Renal pelvis (tissue), 1 donor: ENCODE measurements at regions not wholly inside any gene's neighbourhood (a gene's known extent, or its start where the extent isn't known, plus 50 kb on each side); places are given as distances from the start of the nearest gene placed in this dataset.
"Not testable (repeated sequence)": the region's sequence is repeated elsewhere in the genome, so short reads cannot be mapped to it uniquely, and the experiment has no call there.

Experiments used
- DNase-seq: peaks from one replicate; pipeline ENCODE4 v3.0.0-alpha.2; 2013

DNA sequence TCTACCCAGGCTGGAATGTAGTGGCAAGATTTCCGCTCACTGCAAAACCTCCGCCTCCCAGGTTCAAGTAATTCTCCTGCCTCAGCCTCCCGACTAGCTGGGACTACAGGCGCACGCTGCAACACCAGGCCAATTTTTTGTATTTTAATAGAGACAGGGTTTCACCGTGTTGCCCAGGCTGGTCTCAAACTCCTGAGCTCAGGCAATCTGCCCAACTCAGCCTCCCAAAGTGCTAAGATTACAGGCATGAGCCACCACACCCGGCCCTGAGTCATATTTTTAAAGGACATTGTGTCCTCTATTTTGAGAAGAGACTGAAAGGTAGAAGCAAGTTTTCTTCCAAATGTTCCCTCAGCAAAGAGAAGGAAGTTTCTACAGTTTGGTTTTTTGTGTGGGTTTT lies 227.1 kb downstream of the KCTD12 start:
- not testable (repeated sequence) for DNase-seq

DNA sequence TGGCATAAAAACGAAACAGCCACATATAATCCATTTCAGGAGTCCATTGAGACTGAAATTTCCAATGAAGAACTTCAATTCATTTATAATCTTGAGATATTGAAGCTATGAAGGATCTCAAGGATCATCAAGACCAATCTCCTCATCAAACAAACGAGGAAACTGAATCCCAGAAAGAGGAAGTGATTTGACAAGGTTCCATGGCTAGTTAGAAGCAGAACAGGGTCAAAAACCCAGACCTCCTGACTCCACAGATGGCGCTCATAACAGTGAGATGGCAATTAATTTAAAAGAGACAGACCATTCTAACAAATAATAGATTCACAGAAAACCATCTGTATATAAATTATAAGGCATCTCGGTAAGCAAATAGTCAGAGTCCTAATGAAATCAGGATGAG lies 229.7 kb downstream of the KCTD12 start:
- no peak for DNase-seq

DNA sequence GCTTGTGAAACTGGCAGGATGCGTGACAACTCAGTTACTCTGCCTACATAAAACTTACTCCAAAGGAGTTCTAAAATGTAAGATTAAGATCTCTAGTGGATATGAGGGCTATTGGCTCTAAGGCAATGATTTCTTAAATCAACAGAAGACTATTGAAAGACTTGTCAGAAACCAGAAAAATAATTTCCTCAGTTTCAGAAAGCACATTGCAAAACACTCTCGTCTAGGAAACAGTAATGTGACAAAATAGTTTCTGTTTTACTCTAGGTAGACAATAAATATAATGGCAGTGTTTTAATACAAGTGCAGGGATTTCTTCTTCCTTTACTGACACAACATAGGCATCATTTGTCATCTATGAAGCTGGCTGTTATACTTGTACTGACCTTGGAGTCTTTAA lies 230.1 kb downstream of the KCTD12 start:
- DNase-seq = no peak

DNA sequence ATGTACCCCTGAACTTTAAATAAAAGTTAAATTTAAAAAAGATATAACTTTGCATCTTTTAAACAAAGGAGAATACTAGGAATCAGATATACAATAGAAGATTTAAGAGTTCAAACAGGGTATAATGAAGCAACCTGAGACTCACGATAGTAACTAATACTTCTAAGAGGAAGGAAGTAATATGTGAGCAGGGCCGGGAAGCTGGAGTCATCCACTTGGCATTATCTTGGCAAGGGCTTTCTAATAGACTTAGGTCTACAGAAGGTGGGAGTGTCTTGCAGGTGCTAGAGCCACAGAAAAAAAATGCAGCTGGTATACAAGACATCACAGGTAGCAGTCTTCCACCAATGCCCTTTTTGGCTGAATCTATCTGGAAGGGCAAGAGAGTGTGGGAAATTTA lies 231.9 kb downstream of the KCTD12 start:
- no peak for DNase-seq

DNA sequence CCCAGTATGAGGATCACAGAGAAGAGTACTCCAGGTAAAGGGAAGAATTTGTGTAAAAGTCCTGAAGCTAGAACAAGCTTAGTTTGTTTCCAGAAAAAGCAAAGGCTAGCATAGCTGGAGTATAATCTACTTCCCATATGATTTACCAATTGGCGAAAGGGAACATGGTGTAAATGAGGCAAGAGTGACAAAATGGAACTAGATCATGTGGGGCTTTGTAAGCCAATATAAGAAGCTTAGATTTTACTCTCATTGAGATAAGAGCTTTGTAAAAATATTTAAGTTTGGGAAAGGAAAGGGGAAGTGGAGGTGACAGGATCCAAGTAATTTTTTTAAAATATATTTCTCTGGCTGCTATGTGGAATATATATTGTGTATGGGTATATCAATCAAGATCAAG lies 234.9 kb downstream of the KCTD12 start:
- DNase-seq = no peak

DNA sequence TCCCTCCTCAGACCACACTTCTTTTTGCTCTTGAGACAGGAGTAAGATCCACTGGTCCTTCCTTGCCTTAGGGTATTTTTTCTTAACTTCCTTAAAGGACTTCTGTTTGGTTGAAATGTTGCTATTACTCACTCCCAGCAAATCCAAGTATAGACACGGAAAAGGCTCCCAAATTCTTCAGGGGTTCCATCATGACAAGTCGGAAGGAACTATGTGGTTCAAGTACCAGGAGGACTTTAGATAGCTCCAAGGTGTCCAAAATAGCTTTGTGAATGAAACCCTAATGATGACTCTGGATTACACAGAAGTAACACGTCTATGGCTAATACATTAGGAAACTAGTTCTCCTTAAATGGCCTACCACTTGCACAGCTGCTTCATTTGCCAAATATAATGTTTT lies 238.7 kb downstream of the KCTD12 start:
- no peak for DNase-seq

DNA sequence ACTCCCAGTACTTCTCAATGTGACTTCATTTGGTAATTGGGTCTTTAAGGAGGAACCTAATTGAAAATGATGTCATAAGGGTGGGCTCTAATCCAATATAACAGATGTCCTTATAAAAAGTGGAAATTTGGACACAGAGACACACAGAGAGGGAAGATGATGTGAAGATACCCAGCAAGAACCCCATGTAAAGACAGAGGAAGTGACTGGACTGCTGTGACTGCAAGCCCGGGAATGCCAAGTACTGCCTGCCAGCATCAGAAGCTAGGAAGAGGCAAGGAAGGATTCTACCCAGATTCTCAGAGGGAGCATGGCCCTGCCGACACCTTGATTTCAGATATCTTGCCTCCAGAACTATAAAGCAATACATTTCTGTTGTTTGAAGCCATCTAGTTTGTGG lies 239.3 kb downstream of the KCTD12 start:
- no peak for DNase-seq

DNA sequence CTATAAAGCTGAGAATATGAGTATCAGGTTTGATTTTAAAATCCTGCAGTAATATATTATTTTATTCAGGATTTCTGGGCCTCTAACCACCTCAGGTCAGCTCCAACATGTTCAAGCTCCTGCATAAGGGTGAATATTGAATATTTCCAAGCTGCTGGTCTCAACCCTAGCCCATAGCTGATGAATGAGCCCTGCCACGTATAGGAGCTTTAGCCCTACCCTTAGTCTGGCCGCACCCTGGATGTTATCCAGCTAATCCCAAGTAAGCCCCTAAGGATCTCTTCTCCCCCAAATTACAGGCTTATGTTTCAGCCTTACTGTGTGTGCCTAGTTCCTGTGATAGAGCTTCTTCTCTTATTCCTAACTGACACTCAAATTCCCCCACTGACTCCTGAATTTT lies 240.6 kb downstream of the KCTD12 start:
- no peak for DNase-seq

DNA sequence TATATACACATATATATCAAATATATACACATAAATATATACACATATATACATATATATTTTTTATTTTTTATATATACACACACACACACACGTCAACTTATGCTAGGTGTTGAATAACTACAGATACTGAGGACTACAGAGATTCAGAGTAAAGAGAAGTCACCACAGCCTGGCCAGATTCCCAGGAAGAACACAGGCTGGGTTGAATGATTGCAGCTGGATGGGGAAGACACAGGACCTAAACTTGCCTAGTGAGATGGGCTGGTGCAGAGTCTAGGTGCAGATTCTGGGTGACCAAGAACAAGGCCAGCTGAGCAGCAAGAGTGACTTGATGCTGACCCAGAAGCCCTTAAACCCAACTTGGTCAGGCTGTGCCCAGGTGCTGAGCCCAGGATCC lies 241.3 kb downstream of the KCTD12 start:
- no peak for DNase-seq

DNA sequence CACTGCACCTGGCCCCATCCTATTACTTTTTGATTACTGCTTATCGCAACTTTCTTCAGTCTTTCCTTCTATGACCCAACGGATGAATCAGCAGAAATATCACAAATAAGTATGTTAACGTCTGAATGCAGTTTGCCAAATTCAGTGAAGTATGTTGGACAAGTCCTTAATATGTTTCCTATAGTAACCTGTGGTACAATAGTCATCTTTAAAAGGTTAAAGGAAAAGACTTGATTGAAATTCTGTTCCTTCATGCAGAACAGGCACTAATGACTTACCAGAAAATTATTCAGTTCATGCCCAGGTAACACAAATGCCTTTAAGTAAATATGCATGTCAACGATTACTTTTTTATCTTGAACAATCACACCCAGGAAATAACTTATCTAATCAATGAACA lies 242.6 kb downstream of the KCTD12 start:
- peak; percentile 27 for DNase-seq

DNA sequence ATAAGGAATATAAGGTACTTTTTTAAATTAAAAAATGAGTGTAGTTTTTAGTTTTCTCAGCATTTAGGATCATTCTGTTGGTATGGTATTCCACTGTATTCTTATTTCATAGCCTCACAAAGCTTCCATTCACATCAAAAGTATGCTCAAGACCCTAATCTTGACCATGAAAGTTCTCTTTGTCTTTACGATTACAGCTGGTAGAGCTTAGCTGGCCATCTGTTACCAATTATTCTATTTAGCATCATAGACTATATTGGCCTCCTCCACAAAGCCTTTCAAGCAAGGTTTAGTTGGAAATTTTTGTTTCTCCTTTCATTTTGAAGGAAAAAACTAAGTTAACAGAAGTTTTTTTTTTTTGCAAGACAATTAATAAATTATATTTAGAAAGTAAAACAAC lies 245.1 kb downstream of the KCTD12 start:
- no peak for DNase-seq

DNA sequence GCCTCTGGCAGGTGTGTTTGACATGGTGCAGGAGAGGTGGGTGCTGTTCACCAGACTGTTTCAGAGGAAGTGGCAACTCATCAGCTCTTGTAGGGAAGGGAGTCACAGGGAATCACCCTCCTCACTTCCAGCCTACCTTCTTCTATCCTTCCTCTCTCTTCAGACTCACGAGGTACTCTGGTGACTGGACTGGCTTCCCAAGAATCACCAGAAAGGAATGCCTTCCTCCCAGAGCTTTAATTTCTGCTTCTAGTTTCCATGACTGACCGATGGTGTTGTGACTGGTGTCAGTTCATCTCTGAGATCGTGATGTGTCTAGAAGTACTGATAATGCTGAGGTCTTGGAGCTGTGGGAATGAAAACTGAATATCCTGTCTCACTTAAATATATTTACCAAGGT lies 247.3 kb downstream of the KCTD12 start:
- DNase-seq = no peak

DNA sequence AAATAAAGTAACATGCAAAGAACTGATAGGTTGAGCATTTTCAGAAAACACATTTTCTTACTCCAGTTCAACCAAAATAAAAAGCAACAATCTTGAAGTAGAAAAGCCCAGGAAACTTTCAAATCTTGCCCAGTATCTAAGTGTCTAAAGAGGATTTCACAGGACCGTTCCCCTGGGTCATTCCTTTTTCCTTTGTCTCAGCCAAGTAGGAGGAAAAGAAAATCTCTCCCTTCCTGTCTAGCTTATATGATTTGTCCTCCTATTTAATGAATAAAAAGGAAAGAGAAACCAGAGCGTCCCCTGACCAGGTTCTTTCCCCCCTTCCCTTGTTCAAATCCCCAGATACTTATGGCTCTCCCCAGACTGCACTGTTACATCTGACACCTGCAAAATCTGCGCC lies 248.0 kb downstream of the KCTD12 start:
- no peak for DNase-seq

DNA sequence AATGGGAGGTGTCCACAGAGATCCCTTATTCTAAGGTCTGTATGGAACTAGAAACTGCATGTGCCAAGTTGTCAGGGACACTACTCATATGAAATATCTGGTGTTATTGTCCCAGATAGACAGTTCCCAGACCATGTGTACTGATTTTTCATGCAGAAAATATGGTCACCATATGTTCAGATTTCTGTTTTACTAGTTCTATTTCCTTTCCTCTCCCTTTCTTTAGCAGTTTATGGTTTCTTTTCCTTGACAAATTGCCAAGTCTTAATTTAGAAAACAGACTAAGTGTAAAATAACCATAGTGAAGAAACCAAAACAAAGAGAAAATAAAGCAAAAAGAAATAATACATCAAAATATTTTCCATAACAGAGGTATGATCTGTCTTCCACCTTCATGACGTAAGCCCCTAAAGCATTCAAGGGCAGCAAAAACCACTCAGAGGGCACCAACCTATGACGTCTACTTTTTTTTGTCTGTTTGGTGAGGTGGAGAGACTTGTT lies 248.5 kb downstream of the KCTD12 start:
- peak; percentile 58 for DNase-seq

DNA sequence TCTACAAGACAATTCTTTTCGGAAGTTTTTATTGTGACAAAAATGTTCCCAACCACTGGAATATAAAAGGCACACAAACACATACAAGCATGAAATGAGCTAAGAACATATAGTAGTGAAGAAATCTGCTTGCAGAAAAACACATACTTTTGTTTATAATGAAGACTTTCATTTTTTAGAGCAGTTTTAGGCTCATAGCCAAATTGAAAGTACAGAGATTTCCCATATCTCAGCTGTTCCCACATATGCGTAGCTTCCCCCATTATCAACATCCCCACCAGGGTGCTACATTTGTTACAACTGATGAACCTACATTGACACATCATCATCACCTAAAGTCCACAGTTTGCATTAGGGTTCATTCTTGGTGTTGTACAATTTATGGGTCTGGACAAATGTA lies 249.4 kb downstream of the KCTD12 start:
- no peak for DNase-seq

DNA sequence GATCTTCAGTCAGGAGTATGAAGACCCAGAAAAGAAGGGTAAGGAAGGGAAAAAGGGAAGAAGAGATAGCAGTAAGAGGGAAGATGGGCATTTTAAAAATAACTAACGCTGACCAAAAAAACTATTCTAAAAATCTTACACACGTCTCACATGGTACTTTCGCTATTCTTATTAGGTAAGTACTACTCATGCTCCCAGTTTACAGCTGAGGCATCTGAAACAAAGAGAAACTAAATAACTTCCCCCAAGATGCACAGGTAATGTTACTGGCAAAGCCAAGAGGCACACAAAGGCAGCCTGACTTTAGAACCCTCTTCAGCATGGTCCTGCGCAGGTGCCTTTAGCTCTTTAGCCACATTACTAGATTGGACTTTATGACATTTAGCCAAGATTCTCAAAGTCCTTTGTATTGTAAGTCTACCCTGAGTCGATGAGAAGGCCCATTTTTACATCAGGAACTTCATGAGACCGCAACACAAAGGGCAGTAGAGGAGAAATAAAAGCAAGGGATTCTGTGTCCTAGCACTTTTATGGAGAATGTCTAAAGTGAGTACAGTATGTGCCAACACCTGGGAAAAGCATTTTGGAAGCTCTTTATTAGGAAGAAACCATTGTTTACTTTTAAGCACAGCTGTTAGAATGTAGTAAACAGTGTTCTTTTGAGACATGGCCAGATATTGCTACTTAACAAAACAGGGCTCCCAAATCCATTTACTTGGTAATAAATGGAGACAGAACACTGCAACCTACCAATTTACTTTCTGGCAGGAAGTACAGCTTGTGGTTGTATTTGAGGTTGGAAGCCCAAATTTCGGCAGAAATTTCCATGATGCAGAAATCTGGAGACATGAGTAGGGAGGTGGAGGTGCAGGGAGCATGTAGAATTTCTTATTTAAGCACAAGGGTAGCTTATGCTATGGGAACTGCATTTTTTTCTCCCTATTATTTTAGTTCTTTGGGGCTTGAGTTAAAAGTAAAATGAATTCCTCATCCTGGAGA lies 250.7 kb downstream of the KCTD12 start:
- no peak for DNase-seq

DNA sequence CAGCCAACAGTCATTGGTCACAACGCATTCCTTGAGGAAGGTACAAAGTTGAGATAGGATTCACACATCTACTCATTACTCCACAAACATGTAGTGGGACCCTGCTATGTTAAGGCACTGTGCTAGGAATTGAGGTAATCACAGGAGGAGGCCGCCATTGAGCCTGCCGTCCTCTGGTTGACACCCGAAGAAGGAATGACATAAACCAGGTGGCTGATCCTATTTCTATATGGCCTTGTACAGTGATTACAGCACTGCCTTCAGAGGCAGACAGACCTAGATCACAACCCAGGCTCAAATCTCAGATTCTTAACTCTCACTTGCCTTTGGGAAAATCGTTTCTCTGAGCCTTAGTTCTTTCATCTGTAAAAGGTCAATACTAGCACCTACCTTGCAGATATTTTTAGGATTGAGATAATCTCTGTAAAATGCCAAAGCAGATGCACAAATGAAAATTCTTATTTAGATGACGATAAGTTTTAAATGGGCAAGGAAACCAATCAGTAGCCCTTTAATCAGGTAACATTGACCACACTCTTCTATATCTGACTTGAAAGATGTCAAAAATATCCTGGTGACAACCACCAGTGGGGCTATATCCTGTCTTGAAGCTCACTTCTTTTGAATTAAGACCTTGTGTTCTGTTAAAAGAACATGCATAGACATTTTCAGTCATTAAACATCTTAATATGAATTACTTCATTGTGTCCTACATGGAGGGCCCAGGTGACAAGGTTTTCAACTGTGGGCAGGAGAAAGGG lies 251.6 kb downstream of the KCTD12 start:
- DNase-seq = no peak

DNA sequence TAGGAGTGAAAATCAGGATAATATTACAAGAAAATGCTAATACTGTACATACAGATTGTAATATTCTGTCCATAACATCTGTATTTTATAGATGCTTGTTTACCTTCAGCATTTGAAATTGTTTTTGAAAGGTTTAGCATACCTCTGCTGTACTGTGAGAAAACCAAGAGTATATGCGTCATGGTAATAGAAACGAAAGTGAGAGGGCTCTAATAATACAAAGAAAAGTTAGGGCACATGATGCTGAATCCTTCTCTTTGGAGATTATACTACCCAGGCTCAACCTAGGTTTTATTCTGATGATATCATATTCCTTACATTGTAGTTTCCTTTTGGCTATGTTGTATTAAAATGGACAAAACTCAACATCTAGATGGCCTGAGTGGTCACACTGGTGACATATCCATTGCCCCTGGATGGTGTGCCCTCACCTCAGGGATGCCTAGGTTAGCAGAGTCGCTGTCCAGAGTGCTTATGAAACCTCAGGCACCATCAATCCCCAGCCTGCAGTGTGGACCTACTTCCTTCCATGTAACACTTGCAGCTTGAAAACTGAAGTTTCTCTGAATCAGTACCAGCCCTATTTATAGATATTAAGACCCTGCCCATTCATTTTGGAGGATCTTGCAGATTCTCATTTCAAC lies 253.7 kb downstream of the KCTD12 start:
- no peak for DNase-seq

DNA sequence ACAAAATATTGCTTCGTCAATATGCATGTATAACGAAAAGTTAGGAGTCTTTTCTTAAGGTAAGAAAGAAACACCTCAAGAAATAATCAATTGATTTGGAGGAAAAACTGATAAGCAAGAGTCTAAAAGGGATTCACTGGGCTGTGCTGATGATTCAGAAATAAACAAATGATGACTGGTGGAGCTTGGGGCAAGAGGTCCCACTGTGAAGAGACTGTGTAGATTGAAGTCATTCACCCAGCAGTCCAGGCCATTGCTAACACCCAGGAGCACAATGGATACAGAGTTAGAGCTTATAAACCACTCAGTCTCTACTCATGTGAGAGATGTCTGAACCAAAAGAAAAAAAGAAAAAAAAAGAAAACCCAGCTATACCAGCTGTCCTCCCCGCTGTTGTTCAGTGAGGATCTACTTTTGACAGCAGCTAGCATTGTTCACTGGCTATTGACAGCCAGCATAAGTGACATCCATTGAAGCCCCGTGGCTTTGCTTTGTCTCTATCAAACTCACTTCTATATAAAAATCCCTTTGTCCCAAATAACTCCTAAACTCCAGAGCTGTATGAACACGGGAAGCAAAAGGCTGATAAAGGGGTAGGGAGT lies 255.5 kb downstream of the KCTD12 start:
- DNase-seq = no peak

DNA sequence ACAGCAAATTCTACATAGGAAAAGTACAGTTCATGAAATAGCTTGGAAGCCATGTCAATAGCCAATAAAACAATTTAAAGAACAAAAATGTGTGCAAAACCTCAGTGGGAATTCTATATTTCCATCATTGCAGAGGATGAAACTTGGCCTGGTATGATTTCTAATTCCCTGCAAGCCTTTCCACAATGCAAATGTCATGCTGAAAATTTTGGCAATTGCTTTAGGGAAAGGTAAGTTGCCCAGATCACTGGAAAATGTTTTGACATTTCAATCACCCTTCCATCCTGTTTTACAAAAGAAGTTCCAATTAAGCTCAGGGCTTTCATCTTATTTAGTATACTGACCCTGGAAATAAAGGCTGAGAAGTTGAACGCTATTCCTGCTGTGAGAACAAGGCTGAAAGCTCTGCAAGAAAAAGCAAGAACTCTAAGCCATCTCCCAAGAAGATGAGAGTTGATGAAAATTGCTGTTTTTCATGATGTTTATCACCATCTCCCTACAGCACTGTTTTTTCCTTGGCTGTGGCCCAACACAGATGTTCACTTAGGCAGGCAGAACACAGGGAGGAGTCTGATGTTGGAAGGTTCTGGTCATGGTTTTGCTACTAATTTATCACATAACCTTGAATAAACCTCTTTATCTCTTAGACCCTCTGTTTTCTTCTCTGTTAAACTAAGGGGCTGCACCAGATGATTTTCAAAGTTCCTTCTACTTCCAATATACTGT lies 263.7 kb downstream of the KCTD12 start:
- DNase-seq = no peak

DNA sequence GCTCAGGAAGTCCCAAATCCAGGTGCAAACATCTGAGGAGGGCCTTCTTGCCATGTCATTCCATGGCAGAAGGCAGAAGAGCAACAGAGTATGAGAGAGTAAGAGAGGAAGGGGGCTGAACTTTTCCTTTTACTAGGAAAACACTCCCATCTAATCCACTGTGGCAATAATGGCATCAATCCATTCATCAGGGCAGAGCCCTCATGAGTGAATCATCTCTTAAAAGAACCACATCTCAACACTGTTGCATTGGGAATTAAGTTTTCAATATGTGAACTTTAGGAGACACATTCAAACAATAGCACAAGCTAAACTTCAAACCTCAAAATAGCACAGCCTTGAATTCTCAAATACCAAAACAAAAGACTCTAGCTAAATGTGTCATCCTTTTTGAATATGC lies 264.5 kb downstream of the KCTD12 start:
- no peak for DNase-seq
